ENCODE measurements at regions not wholly inside any gene's neighbourhood (a gene's known extent, or its start where the extent isn't known, plus 50 kb on each side); places are given as distances from the start of the nearest gene placed in this dataset.

DNA sequence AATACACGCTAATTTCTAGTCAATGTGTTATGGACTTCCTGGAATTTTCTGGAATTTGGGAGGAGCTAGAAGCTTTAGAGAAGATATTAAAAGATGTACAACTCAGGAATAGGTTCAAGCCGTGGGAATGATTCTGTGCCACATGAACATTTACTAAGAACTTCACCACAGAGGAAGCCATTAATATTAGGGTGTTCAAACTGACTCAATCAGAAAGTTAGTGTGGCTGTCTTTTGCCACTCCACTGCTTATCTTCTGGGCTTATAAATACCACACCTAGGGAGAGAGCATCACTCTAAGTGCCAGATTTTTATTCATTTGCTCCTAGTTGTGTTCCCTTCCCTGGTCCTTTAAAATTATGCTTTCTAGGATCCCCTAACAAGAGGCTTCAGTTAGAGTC lies 409.8 kb downstream of the KCTD8 start:
- TF ChIP-seq, protein P1, sequence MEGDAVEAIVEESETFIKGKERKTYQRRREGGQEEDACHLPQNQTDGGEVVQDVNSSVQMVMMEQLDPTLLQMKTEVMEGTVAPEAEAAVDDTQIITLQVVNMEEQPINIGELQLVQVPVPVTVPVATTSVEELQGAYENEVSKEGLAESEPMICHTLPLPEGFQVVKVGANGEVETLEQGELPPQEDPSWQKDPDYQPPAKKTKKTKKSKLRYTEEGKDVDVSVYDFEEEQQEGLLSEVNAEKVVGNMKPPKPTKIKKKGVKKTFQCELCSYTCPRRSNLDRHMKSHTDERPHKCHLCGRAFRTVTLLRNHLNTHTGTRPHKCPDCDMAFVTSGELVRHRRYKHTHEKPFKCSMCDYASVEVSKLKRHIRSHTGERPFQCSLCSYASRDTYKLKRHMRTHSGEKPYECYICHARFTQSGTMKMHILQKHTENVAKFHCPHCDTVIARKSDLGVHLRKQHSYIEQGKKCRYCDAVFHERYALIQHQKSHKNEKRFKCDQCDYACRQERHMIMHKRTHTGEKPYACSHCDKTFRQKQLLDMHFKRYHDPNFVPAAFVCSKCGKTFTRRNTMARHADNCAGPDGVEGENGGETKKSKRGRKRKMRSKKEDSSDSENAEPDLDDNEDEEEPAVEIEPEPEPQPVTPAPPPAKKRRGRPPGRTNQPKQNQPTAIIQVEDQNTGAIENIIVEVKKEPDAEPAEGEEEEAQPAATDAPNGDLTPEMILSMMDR (IDR thresholded peaks at IDR 0.05) = no peak
- WGBS, 3 donors = 47 to 58% (median 49%) methylated on average over 2 of the region's 2 CpGs

DNA sequence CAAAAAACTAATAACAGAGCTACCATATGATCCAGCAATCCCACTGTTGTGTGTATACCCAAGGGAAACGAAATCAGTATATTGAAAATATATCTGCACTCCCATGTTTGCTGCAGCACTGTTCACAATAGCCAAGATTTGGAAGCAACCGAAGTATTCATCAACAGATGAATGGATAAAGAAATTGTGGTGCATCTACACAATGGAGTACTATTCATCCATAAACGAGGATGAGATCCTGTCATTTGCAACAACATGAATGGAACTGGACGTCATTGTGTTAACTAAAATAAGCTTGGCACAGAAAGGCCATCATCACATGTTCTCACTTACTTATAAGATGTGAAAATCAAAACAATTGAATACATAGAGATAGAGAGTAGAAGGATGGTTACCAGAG lies 402.1 kb downstream of the KCTD8 start:
- TF ChIP-seq, protein P1 (IDR thresholded peaks at IDR 0.05) = no peak
- H3K27ac ChIP-seq = no peak overlapping the region
- DNase-seq (no peak), ATAC-seq (no peak)
- no peaks in the 10 kb centered on the region for H3K36me3 ChIP-seq (ENCODE audit: insufficient read depth in 1 of 2, low read depth in 1 of 2)
- no peaks in the 10 kb centered on the region for H3K9me3 ChIP-seq
- intact Hi-C loops (cut with DNase I) = no loop called here
- whole genome bisulfite sequencing, 3 donors = 62 to 72% (median 72%) methylated on average over 4 of the region's 4 CpGs
- H3K4me1 ChIP-seq = no peaks in the 10 kb centered on the region
- H3K4me3 ChIP-seq = no peak overlapping the region
- H3K27me3 ChIP-seq (ENCODE audit: insufficient read depth in 3 of 3, low read length in 2 of 3) = no peaks in the 10 kb centered on the region

More for the DNA sequence above, 409.8 kb downstream of the KCTD8 start:
- no peak for ATAC-seq
- DNase-seq = no peak
- Histone ChIP-seq H3K27me3 (ENCODE audit: insufficient read depth in 3 of 3, low read length in 2 of 3) (no peaks in the 10 kb centered on the region), H3K4me3 (no peak overlapping the region), H3K27ac (no peak overlapping the region), H3K36me3 (ENCODE audit: insufficient read depth in 1 of 2, low read depth in 1 of 2) (no peaks in the 10 kb centered on the region), H3K4me1 (no peaks in the 10 kb centered on the region), H3K9me3 (no peaks in the 10 kb centered on the region)
- intact Hi-C loops (cut with DNase I) = no loop called here

DNA sequence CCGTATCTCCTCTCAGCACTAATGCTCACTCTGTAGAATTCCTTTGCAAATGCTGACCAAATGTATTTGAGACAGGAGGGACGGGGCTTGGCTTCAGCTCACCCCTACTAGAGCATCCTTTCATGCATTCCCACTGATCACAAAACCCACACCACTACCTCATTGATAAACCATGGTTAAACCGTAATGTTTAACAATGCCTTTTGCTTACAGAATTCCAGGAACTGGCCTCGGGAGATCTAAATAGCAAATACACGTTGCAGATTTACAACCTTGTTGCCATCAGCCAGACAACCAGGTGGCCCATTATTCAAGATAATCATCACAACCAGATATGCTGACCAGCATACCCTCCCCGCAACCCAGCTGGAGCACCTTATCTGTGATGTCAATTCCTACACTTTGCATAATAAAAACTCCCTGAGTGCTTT lies 391.9 kb downstream of the KCTD8 start:
- no peak overlapping the region for H3K27ac ChIP-seq
- H3K27me3 ChIP-seq (ENCODE audit: insufficient read depth in 3 of 3, low read length in 2 of 3) = no peaks in the 10 kb centered on the region
- H3K36me3 ChIP-seq (ENCODE audit: insufficient read depth in 1 of 2, low read depth in 1 of 2) = no peaks in the 10 kb centered on the region
- TF ChIP-seq, protein P1 (IDR thresholded peaks at IDR 0.05) = no peak
- H3K9me3 ChIP-seq = no peaks in the 10 kb centered on the region
- no peak overlapping the region for H3K4me3 ChIP-seq
- DNase-seq = no peak
- intact Hi-C loops (cut with DNase I) = no loop called here
- H3K4me1 ChIP-seq = no peaks in the 10 kb centered on the region
- ATAC-seq = no peak
- 17 to 22% (median 19%) methylated on average over 6 of the region's 6 CpGs for WGBS, 3 donors

DNA sequence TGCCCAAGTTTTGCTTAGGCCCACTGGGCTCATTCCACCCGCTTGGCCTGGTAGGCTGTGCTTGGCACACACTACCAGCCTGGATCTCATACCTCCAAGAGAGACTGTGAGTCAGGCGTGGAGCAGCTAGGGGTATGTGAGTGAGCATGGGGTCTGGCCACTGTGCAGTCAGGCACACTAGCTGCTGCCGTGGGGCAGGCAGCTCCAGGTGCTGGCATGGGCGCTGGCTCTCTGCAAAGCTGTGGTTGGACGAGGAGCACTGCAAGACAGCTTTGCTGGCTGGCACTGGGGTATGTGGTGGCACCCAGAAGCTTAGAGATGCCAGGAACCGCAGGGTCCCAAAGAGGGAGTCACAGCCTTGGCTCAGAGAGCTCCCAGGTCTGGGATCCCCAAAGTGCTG lies 377.8 kb downstream of the KCTD8 start:
- intact Hi-C loops (cut with DNase I) = no loop called here
- DNase-seq (no peak), ATAC-seq (no peak)
- Histone ChIP-seq H3K36me3 (ENCODE audit: insufficient read depth in 1 of 2, low read depth in 1 of 2) (no peaks in the 10 kb centered on the region), H3K27ac (no peak overlapping the region), H3K4me3 (no peak overlapping the region), H3K9me3 (no peaks in the 10 kb centered on the region), H3K4me1 (no peaks in the 10 kb centered on the region), H3K27me3 (ENCODE audit: insufficient read depth in 3 of 3, low read length in 2 of 3) (no peaks in the 10 kb centered on the region)
- TF ChIP-seq, protein P1 (IDR thresholded peaks at IDR 0.05) = no peak
- WGBS, 3 donors = 72 to 80% (median 76%) methylated on average over 6 of the region's 6 CpGs
